ENCODE measurements at regions not wholly inside any gene's neighbourhood (a gene's known extent, or its start where the extent isn't known, plus 50 kb on each side); places are given as distances from the start of the nearest gene placed in this dataset.
"Not testable (repeated sequence)": the region's sequence is repeated elsewhere in the genome, so short reads cannot be mapped to it uniquely, and the experiment has no call there.

DNA sequence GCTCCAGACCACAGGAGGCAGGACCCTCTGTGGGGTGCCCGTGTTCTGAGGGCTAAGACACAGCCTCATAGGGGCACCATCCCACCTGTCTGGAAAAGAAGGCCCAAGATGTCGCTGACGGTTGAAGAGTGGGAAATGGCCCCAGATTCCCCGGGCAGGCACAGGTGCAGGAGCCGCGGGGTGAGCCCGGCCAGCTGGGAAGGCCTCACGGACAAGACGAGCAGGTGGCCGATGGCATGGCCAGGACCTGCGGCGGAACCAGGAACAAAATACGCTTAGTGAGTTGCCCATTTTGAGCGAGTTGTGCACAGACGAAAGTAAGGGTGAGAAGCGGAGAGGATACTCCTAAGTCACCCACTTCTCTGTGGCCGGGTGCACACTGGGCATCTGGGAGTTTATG is 1625.3 kb upstream of the GOT2 start:
- TF ChIP-seq, protein P1, sequence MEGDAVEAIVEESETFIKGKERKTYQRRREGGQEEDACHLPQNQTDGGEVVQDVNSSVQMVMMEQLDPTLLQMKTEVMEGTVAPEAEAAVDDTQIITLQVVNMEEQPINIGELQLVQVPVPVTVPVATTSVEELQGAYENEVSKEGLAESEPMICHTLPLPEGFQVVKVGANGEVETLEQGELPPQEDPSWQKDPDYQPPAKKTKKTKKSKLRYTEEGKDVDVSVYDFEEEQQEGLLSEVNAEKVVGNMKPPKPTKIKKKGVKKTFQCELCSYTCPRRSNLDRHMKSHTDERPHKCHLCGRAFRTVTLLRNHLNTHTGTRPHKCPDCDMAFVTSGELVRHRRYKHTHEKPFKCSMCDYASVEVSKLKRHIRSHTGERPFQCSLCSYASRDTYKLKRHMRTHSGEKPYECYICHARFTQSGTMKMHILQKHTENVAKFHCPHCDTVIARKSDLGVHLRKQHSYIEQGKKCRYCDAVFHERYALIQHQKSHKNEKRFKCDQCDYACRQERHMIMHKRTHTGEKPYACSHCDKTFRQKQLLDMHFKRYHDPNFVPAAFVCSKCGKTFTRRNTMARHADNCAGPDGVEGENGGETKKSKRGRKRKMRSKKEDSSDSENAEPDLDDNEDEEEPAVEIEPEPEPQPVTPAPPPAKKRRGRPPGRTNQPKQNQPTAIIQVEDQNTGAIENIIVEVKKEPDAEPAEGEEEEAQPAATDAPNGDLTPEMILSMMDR (IDR thresholded peaks at IDR 0.05 in 4 of 5, conservative IDR thresholded peaks at IDR 0.05 in 1 of 5), result not testable (repeated sequence)
- not testable (repeated sequence) for TF ChIP-seq POLR2A (IDR thresholded peaks at IDR 0.05)
